Activated B cell treated with CpG ODN at 0.5 μM for 24 hours (primary cell): ENCODE measurements at regions not wholly inside any gene's neighbourhood (a gene's known extent, or its start where the extent isn't known, plus 50 kb on each side); places are given as distances from the start of the nearest gene placed in this dataset.

ENCODE experiments used
- ATAC-seq: fragments of 200-7000 bp; cut with Tn5 transposase; one replicate; pipeline ENCODE4 v1.10.0; 2021; ENCODE audit warnings: low read depth, mild to moderate bottlenecking, moderate library complexity
- CTCF ChIA-PET: fragments of 350-600 bp; sonication (Branson Sonifier 250); formaldehyde crosslinking; loops from one replicate; lab custom pipeline; 2021; ENCODE audit warnings: antibody characterized with exemption; lab: Charles Lee
- POLR2A ChIA-PET: fragments of 350-600 bp; sonication (Branson Sonifier 250); formaldehyde crosslinking; loops from one replicate; lab custom pipeline; 2021; ENCODE audit warnings: antibody characterized with exemption; lab: Charles Lee
- DNase-seq: peaks from one replicate; pipeline ENCODE4 v3.0.0; 2022
- H3K27ac Mint-ChIP-seq: one replicate; pipeline ENCODE4 v1.8.0; 2020; ENCODE audit warnings: mixed read lengths
- H3K27me3 Mint-ChIP-seq: one replicate; pipeline ENCODE4 v1.8.0; 2021; ENCODE audit warnings: mixed read lengths
- H3K36me3 Mint-ChIP-seq: one replicate; pipeline ENCODE4 v1.8.0; 2021; ENCODE audit warnings: low read depth, mixed read lengths
- H3K4me1 Mint-ChIP-seq: one replicate; pipeline ENCODE4 v1.8.0; 2021; ENCODE audit warnings: mixed read lengths
- H3K4me3 Mint-ChIP-seq: one replicate; pipeline ENCODE4 v1.8.0; 2020; ENCODE audit warnings: mild to moderate bottlenecking, mixed read lengths
- H3K9me3 Mint-ChIP-seq: one replicate; pipeline ENCODE4 v1.8.0; 2020; ENCODE audit warnings: mixed read lengths
- CTCF ChIP-seq: fragments of 200-600 bp; IDR thresholded peaks from one replicate; pipeline ENCODE4 v1.8.0; 2022; ENCODE audit warnings: antibody characterized with exemption, mild to moderate bottlenecking
- intact Hi-C: fragments of 100-400 bp; cut with micrococcal nuclease; formaldehyde crosslinking; loops from one replicate; pipeline ENCODE4 v1.15.1; 2024

GRCh38 chr5:146948666-146949065, 70.1 kb upstream of the PPP2R2B start:
- Mint-ChIP-seq H3K4me1 (no peaks in the 10 kb centered on the region), H3K4me3 (no peak overlapping the region), H3K27me3 (no peaks in the 10 kb centered on the region), H3K9me3 (no peaks in the 10 kb centered on the region), H3K36me3 (no peaks in the 10 kb centered on the region), H3K27ac (no peak overlapping the region)
- ChIA-PET CTCF (interaction anchor here (0.6 kb wide), 1 partner anchor 17 kb away, joined by 3 read pairs; no protein-coding TSS in a partner anchor), POLR2A (no interaction called here)
- TF ChIP-seq CTCF, result no peak
- ATAC-seq (no peak), DNase-seq (no peak)
- intact Hi-C loops, result no loop called here

- intact Hi-C loops, result no loop called here
- H3K27me3 Mint-ChIP-seq, result no peaks in the 10 kb centered on the region
- ATAC-seq, result no peak
- DNase-seq, result no peak
- H3K9me3 Mint-ChIP-seq, result no peaks in the 10 kb centered on the region
- no peak overlapping the region for H3K4me3 Mint-ChIP-seq
- ChIA-PET POLR2A (no interaction called here), CTCF (no interaction called here)
- TF ChIP-seq CTCF, result no peak
- H3K4me1 Mint-ChIP-seq, result no peaks in the 10 kb centered on the region
- no peak overlapping the region for H3K27ac Mint-ChIP-seq
- H3K36me3 Mint-ChIP-seq, result no peaks in the 10 kb centered on the region
These were observed 73.6 kb upstream of the PPP2R2B start for GRCh38 chr5:146952168-146952567.

- Mint-ChIP-seq H3K4me3 (no peak overlapping the region), H3K27ac (no peak overlapping the region), H3K36me3 (no peaks in the 10 kb centered on the region), H3K27me3 (no peaks in the 10 kb centered on the region), H3K9me3 (no peaks in the 10 kb centered on the region), H3K4me1 (no peaks in the 10 kb centered on the region)
- no peak for TF ChIP-seq CTCF
- ChIA-PET POLR2A (no interaction called here), CTCF (no interaction called here)
- DNase-seq (no peak), ATAC-seq (no peak)
- intact Hi-C loops, result no loop called here
These were observed 77.7 kb upstream of the PPP2R2B start for GRCh38 chr5:146956217-146956616.

- no peaks in the 10 kb centered on the region for H3K9me3 Mint-ChIP-seq
- POLR2A ChIA-PET, result no interaction called here
- H3K4me1 Mint-ChIP-seq, result no peaks in the 10 kb centered on the region
- DNase-seq (no peak), ATAC-seq (no peak)
- H3K27ac Mint-ChIP-seq, result no peak overlapping the region
- CTCF ChIA-PET, result interaction anchor here (1.0 to 1.3 kb wide), 2 partner anchors 7 to 9 kb away, joined by 3 to 4 read pairs; no protein-coding TSS in a partner anchor
- no peaks in the 10 kb centered on the region for H3K36me3 Mint-ChIP-seq
- H3K4me3 Mint-ChIP-seq, result no peak overlapping the region
- no peaks in the 10 kb centered on the region for H3K27me3 Mint-ChIP-seq
- no peak for TF ChIP-seq CTCF
- intact Hi-C loops, result no loop called here
These were observed 80.8 kb upstream of the PPP2R2B start for GRCh38 chr5:146959360-146959759.

- Mint-ChIP-seq H3K4me3 (no peak overlapping the region), H3K4me1 (no peaks in the 10 kb centered on the region), H3K27me3 (no peaks in the 10 kb centered on the region), H3K9me3 (no peaks in the 10 kb centered on the region), H3K27ac (no peak overlapping the region), H3K36me3 (no peaks in the 10 kb centered on the region)
- no peak for TF ChIP-seq CTCF
- no peak for ATAC-seq
- no peak for DNase-seq
- intact Hi-C loops, result no loop called here
- ChIA-PET POLR2A (no interaction called here), CTCF (no interaction called here)
These were observed 84.3 kb upstream of the PPP2R2B start for GRCh38 chr5:146962801-146963355.
